ENCODE measurements at regions not wholly inside any gene's neighbourhood (a gene's known extent, or its start where the extent isn't known, plus 50 kb on each side); places are given as distances from the start of the nearest gene placed in this dataset.

- TF ChIP-seq YY1 (IDR thresholded peaks at IDR 0.05; ENCODE audit: insufficient read depth, insufficient read length) (no peak), ZNF274 (IDR thresholded peaks at IDR 0.05; ENCODE audit: low read depth, low read length) (no peak), SUZ12 (IDR thresholded peaks at IDR 0.05; ENCODE audit: extremely low read depth, insufficient read depth, insufficient read length) (no peak)
Measured at GRCh38 chr16:17836868-17837602, 366.3 kb upstream of the XYLT1 start.
